Inferior parietal cortex (tissue), 1 donor: ENCODE measurements at regions not wholly inside any gene's neighbourhood (a gene's known extent, or its start where the extent isn't known, plus 50 kb on each side); places are given as distances from the start of the nearest gene placed in this dataset.

Experiments
- DNase-seq: peaks from one replicate; pipeline ENCODE4 v3.0.0-alpha.2; 2016; ENCODE audit errors: extremely low spot score

GRCh38 chr6:130765181-130765727, 62.0 kb upstream of the SMLR1 start:
- no peak for DNase-seq

GRCh38 chr6:130766239-130767144, 60.7 kb upstream of the SMLR1 start:
- no peak for DNase-seq

- DNase-seq = no peak
Measured at GRCh38 chr6:130769861-130770260, 57.3 kb upstream of the SMLR1 start.

GRCh38 chr6:130771741-130772140, 55.5 kb upstream of the SMLR1 start:
- DNase-seq = no peak

- DNase-seq = no peak
Measured at GRCh38 chr6:130773860-130774259, 53.3 kb upstream of the SMLR1 start.

GRCh38 chr6:130775411-130776012, 51.7 kb upstream of the SMLR1 start:
- no peak for DNase-seq

GRCh38 chr6:130776287-130776925, 50.8 kb upstream of the SMLR1 start:
- no peak for DNase-seq
